ENCODE measurements at regions not wholly inside any gene's neighbourhood (a gene's known extent, or its start where the extent isn't known, plus 50 kb on each side); places are given as distances from the start of the nearest gene placed in this dataset.

GRCh38 chr4:38347251-38347650 is 316.7 kb upstream of the KLF3 start:
- TF ChIP-seq CTCF (CRISPR knock-in tag; IDR thresholded peaks at IDR 0.05) (no peak), RXRA (CRISPR knock-in tag; IDR thresholded peaks at IDR 0.05) (no peak), ZKSCAN8 (CRISPR knock-in tag; IDR thresholded peaks at IDR 0.05; ENCODE audit: borderline replicate concordance) (no peak), E2F5 (CRISPR knock-in tag; conservative IDR thresholded peaks at IDR 0.05) (no peak), MAX (IDR thresholded peaks at IDR 0.05) (no peak), DZIP1 (CRISPR knock-in tag; IDR thresholded peaks at IDR 0.05) (no peak), ZNF12 (CRISPR knock-in tag; IDR thresholded peaks at IDR 0.05) (no peak), MEF2D (CRISPR knock-in tag; IDR thresholded peaks at IDR 0.05) (no peak), MTA3 (CRISPR knock-in tag; IDR thresholded peaks at IDR 0.05) (no peak), NFYB (CRISPR knock-in tag; IDR thresholded peaks at IDR 0.05) (no peak), SALL1 (CRISPR knock-in tag; IDR thresholded peaks at IDR 0.05) (no peak), USF2 (IDR thresholded peaks at IDR 0.05; ENCODE audit: low read depth, low read length) (no peak), USF2 (CRISPR knock-in tag; IDR thresholded peaks at IDR 0.05; ENCODE audit: borderline replicate concordance) (no peak)
